ENCODE measurements at regions not wholly inside any gene's neighbourhood (a gene's known extent, or its start where the extent isn't known, plus 50 kb on each side); places are given as distances from the start of the nearest gene placed in this dataset.

GRCh38 chr2:74067221-74067747 lies 80.4 kb downstream of the BOLA3 start:
- TF ChIP-seq, protein P1, sequence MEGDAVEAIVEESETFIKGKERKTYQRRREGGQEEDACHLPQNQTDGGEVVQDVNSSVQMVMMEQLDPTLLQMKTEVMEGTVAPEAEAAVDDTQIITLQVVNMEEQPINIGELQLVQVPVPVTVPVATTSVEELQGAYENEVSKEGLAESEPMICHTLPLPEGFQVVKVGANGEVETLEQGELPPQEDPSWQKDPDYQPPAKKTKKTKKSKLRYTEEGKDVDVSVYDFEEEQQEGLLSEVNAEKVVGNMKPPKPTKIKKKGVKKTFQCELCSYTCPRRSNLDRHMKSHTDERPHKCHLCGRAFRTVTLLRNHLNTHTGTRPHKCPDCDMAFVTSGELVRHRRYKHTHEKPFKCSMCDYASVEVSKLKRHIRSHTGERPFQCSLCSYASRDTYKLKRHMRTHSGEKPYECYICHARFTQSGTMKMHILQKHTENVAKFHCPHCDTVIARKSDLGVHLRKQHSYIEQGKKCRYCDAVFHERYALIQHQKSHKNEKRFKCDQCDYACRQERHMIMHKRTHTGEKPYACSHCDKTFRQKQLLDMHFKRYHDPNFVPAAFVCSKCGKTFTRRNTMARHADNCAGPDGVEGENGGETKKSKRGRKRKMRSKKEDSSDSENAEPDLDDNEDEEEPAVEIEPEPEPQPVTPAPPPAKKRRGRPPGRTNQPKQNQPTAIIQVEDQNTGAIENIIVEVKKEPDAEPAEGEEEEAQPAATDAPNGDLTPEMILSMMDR (IDR thresholded peaks at IDR 0.05; ENCODE audit: insufficient read depth, low read depth, low read length) = no peak
- no peak for TF ChIP-seq EZH2 (IDR thresholded peaks at IDR 0.05; ENCODE audit: insufficient read depth, low read length)

All from astrocyte (in vitro differentiated cells and primary cell).